NCI-H460 (cell line): ENCODE measurements at regions not wholly inside any gene's neighbourhood (a gene's known extent, or its start where the extent isn't known, plus 50 kb on each side); places are given as distances from the start of the nearest gene placed in this dataset.
A peak's percentile ranks its signal among the peaks of the same experiment; 100 is the strongest.
"Not testable (repeated sequence)": the region's sequence is repeated elsewhere in the genome, so short reads cannot be mapped to it uniquely, and the experiment has no call there.

Experiments
- DNase-seq: peaks from one replicate; pipeline ENCODE4 v3.0.0-alpha.2; 2016; ENCODE audit warnings: low read depth; ENCODE audit errors: extremely low read depth

GRCh38 chr7:88617185-88617584 lies 142.3 kb upstream of the ZNF804B start:
- no peak for DNase-seq

- DNase-seq: no peak
These were observed 144.2 kb upstream of the ZNF804B start for GRCh38 chr7:88615336-88615735.

GRCh38 chr7:88614736-88615135 lies 144.8 kb upstream of the ZNF804B start:
- no peak for DNase-seq

GRCh38 chr7:88610942-88611341 lies 148.6 kb upstream of the ZNF804B start:
- DNase-seq: no peak

- DNase-seq: no peak
These were observed 158.8 kb upstream of the ZNF804B start for GRCh38 chr7:88600695-88601094.

GRCh38 chr7:88599528-88599927 lies 160.0 kb upstream of the ZNF804B start:
- no peak for DNase-seq

GRCh38 chr7:88597941-88598425 lies 161.5 kb upstream of the ZNF804B start:
- DNase-seq: no peak

- no peak for DNase-seq
These were observed 168.5 kb upstream of the ZNF804B start for GRCh38 chr7:88590963-88591362.

GRCh38 chr7:88589927-88590326 lies 169.6 kb upstream of the ZNF804B start:
- DNase-seq: no peak

GRCh38 chr7:88586890-88587289 lies 172.6 kb upstream of the ZNF804B start:
- no peak for DNase-seq

- DNase-seq: no peak
These were observed 173.3 kb upstream of the ZNF804B start for GRCh38 chr7:88586219-88586618.

GRCh38 chr7:88576720-88577119 lies 182.8 kb upstream of the ZNF804B start:
- no peak for DNase-seq

GRCh38 chr7:88566162-88566729 lies 193.3 kb upstream of the ZNF804B start:
- DNase-seq: no peak

- no peak for DNase-seq
These were observed 194.1 kb upstream of the ZNF804B start for GRCh38 chr7:88565401-88565800.

GRCh38 chr7:88556441-88556840 lies 203.1 kb upstream of the ZNF804B start:
- DNase-seq: not testable (repeated sequence)

GRCh38 chr7:88554847-88555246 lies 204.7 kb upstream of the ZNF804B start:
- not testable (repeated sequence) for DNase-seq

- DNase-seq: no peak
These were observed 211.1 kb upstream of the ZNF804B start for GRCh38 chr7:88548399-88548798.

GRCh38 chr7:88546808-88547207 lies 212.7 kb upstream of the ZNF804B start:
- DNase-seq: peak; percentile 17

GRCh38 chr7:88545663-88546062 lies 213.8 kb upstream of the ZNF804B start:
- DNase-seq: no peak

GRCh38 chr7:88540012-88540411 lies 219.5 kb upstream of the ZNF804B start:
- DNase-seq: no peak

GRCh38 chr7:88539518-88539917 lies 220.0 kb upstream of the ZNF804B start:
- DNase-seq: no peak

- DNase-seq: no peak
These were observed 217.0 kb upstream of the STEAP4 start for GRCh38 chr7:88523645-88524044.

GRCh38 chr7:88522771-88523293 lies 216.1 kb upstream of the STEAP4 start:
- DNase-seq: no peak
